ENCODE measurements at regions not wholly inside any gene's neighbourhood (a gene's known extent, or its start where the extent isn't known, plus 50 kb on each side); places are given as distances from the start of the nearest gene placed in this dataset.

GRCh38 chr1:220398238-220398637 is 126.0 kb upstream of the RAB3GAP2 start:
- H3K4me2 ChIP-seq (ENCODE audit: low read length), result no peak overlapping the region
- no peaks in the 10 kb centered on the region for H3K9me3 ChIP-seq (ENCODE audit: low read length)
- no peak overlapping the region for H3K4me3 ChIP-seq (ENCODE audit: low read length)
- no peak overlapping the region for H3K27ac ChIP-seq (ENCODE audit: low read length)
- H3K9ac ChIP-seq (ENCODE audit: low read length), result no peak overlapping the region
- no peaks in the 10 kb centered on the region for H3K79me2 ChIP-seq (replicated peaks; ENCODE audit: insufficient read depth, low read length)
- TF ChIP-seq EZH2 (IDR thresholded peaks at IDR 0.05; ENCODE audit: borderline replicate concordance, insufficient read depth, low read length, poor library complexity, severe bottlenecking), result no peak
- TF ChIP-seq RAD21 (conservative IDR thresholded peaks at IDR 0.05), result no peak
- TF ChIP-seq REST (IDR thresholded peaks at IDR 0.05; ENCODE audit: borderline replicate concordance), result no peak
- no peak for TF ChIP-seq TAF1 (IDR thresholded peaks at IDR 0.05; ENCODE audit: low read depth)
- no peak for TF ChIP-seq EP300 (conservative IDR thresholded peaks at IDR 0.05; ENCODE audit: poor library complexity, severe bottlenecking)
- H4K20me1 ChIP-seq (ENCODE audit: insufficient read depth), result no peaks in the 10 kb centered on the region
- no peak overlapping the region for H2AFZ ChIP-seq (ENCODE audit: low read depth, low read length)
- H3F3A ChIP-seq (ENCODE audit: insufficient read depth, low read length, poor library complexity, severe bottlenecking), result no peaks in the 10 kb centered on the region
- no peaks in the 10 kb centered on the region for H3K9me2 ChIP-seq (ENCODE audit: insufficient read depth, low read length)
- H3K36me3 ChIP-seq (ENCODE audit: insufficient read depth, low read length), result no peaks in the 10 kb centered on the region
- no peaks in the 10 kb centered on the region for H3K27me3 ChIP-seq (ENCODE audit: insufficient read depth, low read depth, low read length)

GRCh38 chr1:220391491-220391890 is 119.2 kb upstream of the RAB3GAP2 start:
- no peak overlapping the region for H3K9ac ChIP-seq (ENCODE audit: low read length)
- no peak overlapping the region for H3K27ac ChIP-seq (ENCODE audit: low read length)
- H4K20me1 ChIP-seq (ENCODE audit: insufficient read depth), result no peaks in the 10 kb centered on the region
- TF ChIP-seq EZH2 (IDR thresholded peaks at IDR 0.05; ENCODE audit: borderline replicate concordance, insufficient read depth, low read length, poor library complexity, severe bottlenecking) (no peak), CTCF (IDR thresholded peaks at IDR 0.05; ENCODE audit: poor library complexity, severe bottlenecking) (no peak), REST (IDR thresholded peaks at IDR 0.05; ENCODE audit: borderline replicate concordance) (no peak), RAD21 (conservative IDR thresholded peaks at IDR 0.05) (no peak), EP300 (conservative IDR thresholded peaks at IDR 0.05; ENCODE audit: poor library complexity, severe bottlenecking) (no peak), POLR2AphosphoS5 (IDR thresholded peaks at IDR 0.05) (no peak), MXI1 (conservative IDR thresholded peaks at IDR 0.05; ENCODE audit: poor library complexity, severe bottlenecking) (no peak), SMC3 (conservative IDR thresholded peaks at IDR 0.05; ENCODE audit: poor library complexity) (no peak), TAF1 (IDR thresholded peaks at IDR 0.05; ENCODE audit: low read depth) (no peak)
- H3K27me3 ChIP-seq (ENCODE audit: insufficient read depth, low read depth, low read length), result no peaks in the 10 kb centered on the region
- no peaks in the 10 kb centered on the region for H3K9me3 ChIP-seq (ENCODE audit: low read length)
- H3K4me2 ChIP-seq (ENCODE audit: low read length), result no peak overlapping the region
- H2AFZ ChIP-seq (ENCODE audit: low read depth, low read length), result no peak overlapping the region
- H3K9me2 ChIP-seq (ENCODE audit: insufficient read depth, low read length), result no peaks in the 10 kb centered on the region
- no peaks in the 10 kb centered on the region for H3K36me3 ChIP-seq (ENCODE audit: insufficient read depth, low read length)
- no peaks in the 10 kb centered on the region for H3K79me2 ChIP-seq (replicated peaks; ENCODE audit: insufficient read depth, low read length)
- H3F3A ChIP-seq (ENCODE audit: insufficient read depth, low read length, poor library complexity, severe bottlenecking), result no peaks in the 10 kb centered on the region
- no peak overlapping the region for H3K4me3 ChIP-seq (ENCODE audit: low read length)
